SK-N-SH treated with all-trans-retinoic acid at 6 μM for 48 hours (cell line): ENCODE measurements at regions not wholly inside any gene's neighbourhood (a gene's known extent, or its start where the extent isn't known, plus 50 kb on each side); places are given as distances from the start of the nearest gene placed in this dataset.

Experiments
- ATAC-seq: fragments of 200-7000 bp; cut with Tn5 transposase; 3 replicates; pipeline ENCODE4 v1.9.1; 2020; ENCODE audit warnings: mild to moderate bottlenecking, moderate library complexity
- ARNTL ChIP-seq: fragments of 450-650 bp; formaldehyde crosslinking; IDR thresholded peaks from 2 replicates; pipeline ENCODE4 v1.5.0; 2020; ENCODE audit warnings: low read depth, mild to moderate bottlenecking, moderate library complexity, borderline replicate concordance
- BACH2 ChIP-seq: fragments of 250-450 bp; sonication (Bioruptor Pico); IDR thresholded peaks from 2 replicates; pipeline ENCODE4 v1.9.0; 2021; ENCODE audit warnings: mild to moderate bottlenecking, borderline replicate concordance
- CSDC2 ChIP-seq: fragments of 250-450 bp; sonication (Bioruptor Pico); IDR thresholded peaks from 2 replicates; pipeline ENCODE4 v1.5.0; 2020; ENCODE audit warnings: mild to moderate bottlenecking, moderate library complexity
- ESRRG ChIP-seq: fragments of 250-450 bp; sonication (Bioruptor Pico); IDR thresholded peaks from 2 replicates; pipeline ENCODE4 v1.6.1; 2021; ENCODE audit warnings: mild to moderate bottlenecking
- ISL1 ChIP-seq: fragments of 250-450 bp; sonication (Bioruptor Pico); IDR thresholded peaks from 2 replicates; pipeline ENCODE4 v2.1.2; 2022; ENCODE audit warnings: mild to moderate bottlenecking, moderate library complexity
- OSR1 ChIP-seq: fragments of 250-450 bp; sonication (Bioruptor Pico); IDR thresholded peaks from 2 replicates; pipeline ENCODE4 v1.8.0; 2022; ENCODE audit warnings: moderate library complexity, mild to moderate bottlenecking, inconsistent platforms
- POU6F1 ChIP-seq: fragments of 250-450 bp; sonication (Bioruptor Pico); IDR thresholded peaks from 2 replicates; pipeline ENCODE4 v1.8.0; 2021; ENCODE audit warnings: low read depth, mild to moderate bottlenecking, moderate library complexity, borderline replicate concordance
- PPARA ChIP-seq: fragments of 250-450 bp; sonication (Bioruptor Pico); IDR thresholded peaks from 2 replicates; pipeline ENCODE4 v1.5.0; 2020; ENCODE audit warnings: mild to moderate bottlenecking, borderline replicate concordance
- RARB ChIP-seq: fragments of 250-450 bp; sonication (Bioruptor Pico); IDR thresholded peaks from 2 replicates; pipeline ENCODE4 v1.8.0; 2021; ENCODE audit warnings: mild to moderate bottlenecking, moderate library complexity
- SNAI2 ChIP-seq: fragments of 250-450 bp; sonication (Bioruptor Pico); IDR thresholded peaks from 2 replicates; pipeline ENCODE4 v1.5.0; 2020; ENCODE audit warnings: mild to moderate bottlenecking, moderate library complexity
- TCF4 ChIP-seq: fragments of 250-450 bp; sonication (Bioruptor Pico); IDR thresholded peaks from 2 replicates; pipeline ENCODE4 v1.8.0; 2021; ENCODE audit warnings: mild to moderate bottlenecking, moderate library complexity, borderline replicate concordance
- TOX ChIP-seq: fragments of 250-450 bp; sonication (Bioruptor Pico); IDR thresholded peaks from 2 replicates; pipeline ENCODE4 v1.8.0; 2021; ENCODE audit warnings: mild to moderate bottlenecking, moderate library complexity, borderline replicate concordance
- ZC3H10 ChIP-seq: fragments of 250-450 bp; sonication (Bioruptor Pico); IDR thresholded peaks from 2 replicates; pipeline ENCODE4 v1.5.1; 2021; ENCODE audit warnings: mild to moderate bottlenecking, moderate library complexity
- ZFP3 ChIP-seq: fragments of 250-450 bp; sonication (Bioruptor Pico); IDR thresholded peaks from 2 replicates; pipeline ENCODE4 v1.5.0; 2020; ENCODE audit warnings: mild to moderate bottlenecking, moderate library complexity
- ZFP30 ChIP-seq: fragments of 450-650 bp; formaldehyde crosslinking; IDR thresholded peaks from 2 replicates; pipeline ENCODE4 v1.5.0; 2022; ENCODE audit warnings: mild to moderate bottlenecking, moderate library complexity
- ZNF565 ChIP-seq: fragments of 450-650 bp; formaldehyde crosslinking; conservative IDR thresholded peaks from 2 replicates; pipeline ENCODE4 v1.5.0; 2020; ENCODE audit warnings: low read depth, mild to moderate bottlenecking, moderate library complexity
- ZNF70 ChIP-seq: fragments of 450-650 bp; formaldehyde crosslinking; IDR thresholded peaks from 2 replicates; pipeline ENCODE4 v1.5.0; 2020; ENCODE audit warnings: mild to moderate bottlenecking, moderate library complexity
- ZNF8 ChIP-seq: fragments of 450-650 bp; formaldehyde crosslinking; IDR thresholded peaks from 2 replicates; pipeline ENCODE4 v1.5.0; 2020; ENCODE audit warnings: mild to moderate bottlenecking, moderate library complexity
- TF ChIP-seq, protein P1 (sequence below): fragments of 250-450 bp; sonication (Bioruptor Pico); IDR thresholded peaks from 2 replicates; pipeline ENCODE4 v1.8.0; 2020; ENCODE audit warnings: mild to moderate bottlenecking, moderate library complexity, borderline replicate concordance
- TF ChIP-seq, protein P2 (sequence below): fragments of 250-450 bp; sonication (Bioruptor Pico); IDR thresholded peaks from 2 replicates; pipeline ENCODE4 v1.5.0; 2020; ENCODE audit warnings: mild to moderate bottlenecking, moderate library complexity
- TF ChIP-seq, protein P3 (sequence below): fragments of 250-450 bp; sonication (Bioruptor Pico); IDR thresholded peaks from 2 replicates; pipeline ENCODE4 v1.5.1; 2020; ENCODE audit warnings: low read depth, mild to moderate bottlenecking, moderate library complexity
- TF ChIP-seq, protein P4 (sequence below): fragments of 250-450 bp; sonication (Bioruptor Pico); IDR thresholded peaks from 2 replicates; pipeline ENCODE4 v1.5.1; 2021; ENCODE audit warnings: mild to moderate bottlenecking, moderate library complexity

GRCh38 chr5:84589926-84590325 lies 205.2 kb upstream of the EDIL3 start:
- no peak for ATAC-seq
- TF ChIP-seq, protein P1, sequence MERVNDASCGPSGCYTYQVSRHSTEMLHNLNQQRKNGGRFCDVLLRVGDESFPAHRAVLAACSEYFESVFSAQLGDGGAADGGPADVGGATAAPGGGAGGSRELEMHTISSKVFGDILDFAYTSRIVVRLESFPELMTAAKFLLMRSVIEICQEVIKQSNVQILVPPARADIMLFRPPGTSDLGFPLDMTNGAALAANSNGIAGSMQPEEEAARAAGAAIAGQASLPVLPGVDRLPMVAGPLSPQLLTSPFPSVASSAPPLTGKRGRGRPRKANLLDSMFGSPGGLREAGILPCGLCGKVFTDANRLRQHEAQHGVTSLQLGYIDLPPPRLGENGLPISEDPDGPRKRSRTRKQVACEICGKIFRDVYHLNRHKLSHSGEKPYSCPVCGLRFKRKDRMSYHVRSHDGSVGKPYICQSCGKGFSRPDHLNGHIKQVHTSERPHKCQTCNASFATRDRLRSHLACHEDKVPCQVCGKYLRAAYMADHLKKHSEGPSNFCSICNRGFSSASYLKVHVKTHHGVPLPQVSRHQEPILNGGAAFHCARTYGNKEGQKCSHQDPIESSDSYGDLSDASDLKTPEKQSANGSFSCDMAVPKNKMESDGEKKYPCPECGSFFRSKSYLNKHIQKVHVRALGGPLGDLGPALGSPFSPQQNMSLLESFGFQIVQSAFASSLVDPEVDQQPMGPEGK (CRISPR knock-in tag), result no peak
- TF ChIP-seq PPARA (CRISPR knock-in tag), result no peak
- no peak for TF ChIP-seq ZC3H10 (CRISPR knock-in tag)
- no peak for TF ChIP-seq ARNTL (CRISPR knock-in tag)
- TF ChIP-seq ZFP30 (CRISPR knock-in tag), result no peak
- no peak for TF ChIP-seq ZNF70 (CRISPR knock-in tag)
- no peak for TF ChIP-seq POU6F1
- no peak for TF ChIP-seq OSR1 (CRISPR knock-in tag)
- TF ChIP-seq TCF4, result no peak
- TF ChIP-seq ZNF565 (CRISPR knock-in tag), result no peak
- TF ChIP-seq BACH2 (CRISPR knock-in tag), result no peak
- TF ChIP-seq, protein P2, sequence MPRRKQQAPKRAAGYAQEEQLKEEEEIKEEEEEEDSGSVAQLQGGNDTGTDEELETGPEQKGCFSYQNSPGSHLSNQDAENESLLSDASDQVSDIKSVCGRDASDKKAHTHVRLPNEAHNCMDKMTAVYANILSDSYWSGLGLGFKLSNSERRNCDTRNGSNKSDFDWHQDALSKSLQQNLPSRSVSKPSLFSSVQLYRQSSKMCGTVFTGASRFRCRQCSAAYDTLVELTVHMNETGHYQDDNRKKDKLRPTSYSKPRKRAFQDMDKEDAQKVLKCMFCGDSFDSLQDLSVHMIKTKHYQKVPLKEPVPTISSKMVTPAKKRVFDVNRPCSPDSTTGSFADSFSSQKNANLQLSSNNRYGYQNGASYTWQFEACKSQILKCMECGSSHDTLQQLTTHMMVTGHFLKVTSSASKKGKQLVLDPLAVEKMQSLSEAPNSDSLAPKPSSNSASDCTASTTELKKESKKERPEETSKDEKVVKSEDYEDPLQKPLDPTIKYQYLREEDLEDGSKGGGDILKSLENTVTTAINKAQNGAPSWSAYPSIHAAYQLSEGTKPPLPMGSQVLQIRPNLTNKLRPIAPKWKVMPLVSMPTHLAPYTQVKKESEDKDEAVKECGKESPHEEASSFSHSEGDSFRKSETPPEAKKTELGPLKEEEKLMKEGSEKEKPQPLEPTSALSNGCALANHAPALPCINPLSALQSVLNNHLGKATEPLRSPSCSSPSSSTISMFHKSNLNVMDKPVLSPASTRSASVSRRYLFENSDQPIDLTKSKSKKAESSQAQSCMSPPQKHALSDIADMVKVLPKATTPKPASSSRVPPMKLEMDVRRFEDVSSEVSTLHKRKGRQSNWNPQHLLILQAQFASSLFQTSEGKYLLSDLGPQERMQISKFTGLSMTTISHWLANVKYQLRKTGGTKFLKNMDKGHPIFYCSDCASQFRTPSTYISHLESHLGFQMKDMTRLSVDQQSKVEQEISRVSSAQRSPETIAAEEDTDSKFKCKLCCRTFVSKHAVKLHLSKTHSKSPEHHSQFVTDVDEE (CRISPR knock-in tag), result no peak
- no peak for TF ChIP-seq ZFP3 (CRISPR knock-in tag)
- TF ChIP-seq, protein P3, sequence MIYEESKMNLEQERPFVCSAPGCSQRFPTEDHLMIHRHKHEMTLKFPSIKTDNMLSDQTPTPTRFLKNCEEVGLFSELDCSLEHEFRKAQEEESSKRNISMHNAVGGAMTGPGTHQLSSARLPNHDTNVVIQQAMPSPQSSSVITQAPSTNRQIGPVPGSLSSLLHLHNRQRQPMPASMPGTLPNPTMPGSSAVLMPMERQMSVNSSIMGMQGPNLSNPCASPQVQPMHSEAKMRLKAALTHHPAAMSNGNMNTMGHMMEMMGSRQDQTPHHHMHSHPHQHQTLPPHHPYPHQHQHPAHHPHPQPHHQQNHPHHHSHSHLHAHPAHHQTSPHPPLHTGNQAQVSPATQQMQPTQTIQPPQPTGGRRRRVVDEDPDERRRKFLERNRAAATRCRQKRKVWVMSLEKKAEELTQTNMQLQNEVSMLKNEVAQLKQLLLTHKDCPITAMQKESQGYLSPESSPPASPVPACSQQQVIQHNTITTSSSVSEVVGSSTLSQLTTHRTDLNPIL (CRISPR knock-in tag), result no peak
- TF ChIP-seq RARB (CRISPR knock-in tag), result no peak
- no peak for TF ChIP-seq ESRRG (CRISPR knock-in tag)
- no peak for TF ChIP-seq TOX (CRISPR knock-in tag)
- no peak for TF ChIP-seq CSDC2 (CRISPR knock-in tag)
- TF ChIP-seq, protein P4, sequence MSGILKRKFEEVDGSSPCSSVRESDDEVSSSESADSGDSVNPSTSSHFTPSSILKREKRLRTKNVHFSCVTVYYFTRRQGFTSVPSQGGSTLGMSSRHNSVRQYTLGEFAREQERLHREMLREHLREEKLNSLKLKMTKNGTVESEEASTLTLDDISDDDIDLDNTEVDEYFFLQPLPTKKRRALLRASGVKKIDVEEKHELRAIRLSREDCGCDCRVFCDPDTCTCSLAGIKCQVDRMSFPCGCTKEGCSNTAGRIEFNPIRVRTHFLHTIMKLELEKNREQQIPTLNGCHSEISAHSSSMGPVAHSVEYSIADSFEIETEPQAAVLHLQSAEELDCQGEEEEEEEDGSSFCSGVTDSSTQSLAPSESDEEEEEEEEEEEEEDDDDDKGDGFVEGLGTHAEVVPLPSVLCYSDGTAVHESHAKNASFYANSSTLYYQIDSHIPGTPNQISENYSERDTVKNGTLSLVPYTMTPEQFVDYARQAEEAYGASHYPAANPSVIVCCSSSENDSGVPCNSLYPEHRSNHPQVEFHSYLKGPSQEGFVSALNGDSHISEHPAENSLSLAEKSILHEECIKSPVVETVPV, result no peak
- TF ChIP-seq, all 23 proteins: peak for 0

- ATAC-seq, result no peak
- TF ChIP-seq TCF4, result no peak
- TF ChIP-seq ZNF8, result no peak
- TF ChIP-seq ZNF565 (CRISPR knock-in tag), result no peak
- no peak for TF ChIP-seq ZFP30 (CRISPR knock-in tag)
- no peak for TF ChIP-seq OSR1 (CRISPR knock-in tag)
- TF ChIP-seq SNAI2, result no peak
- TF ChIP-seq BACH2 (CRISPR knock-in tag), result no peak
- TF ChIP-seq ZFP3 (CRISPR knock-in tag), result no peak
- TF ChIP-seq, protein P2 (CRISPR knock-in tag), result no peak
- TF ChIP-seq TOX (CRISPR knock-in tag), result no peak
- TF ChIP-seq, protein P3 (CRISPR knock-in tag), result no peak
- no peak for TF ChIP-seq ZNF70 (CRISPR knock-in tag)
- TF ChIP-seq CSDC2 (CRISPR knock-in tag), result no peak
- no peak for TF ChIP-seq ESRRG (CRISPR knock-in tag)
- TF ChIP-seq ARNTL (CRISPR knock-in tag), result no peak
- TF ChIP-seq ISL1 (CRISPR knock-in tag), result no peak
- no peak for TF ChIP-seq ZC3H10 (CRISPR knock-in tag)
- TF ChIP-seq, protein P1 (CRISPR knock-in tag), result no peak
Measured at GRCh38 chr5:84585218-84585617, 200.5 kb upstream of the EDIL3 start.
